Mucosa of descending colon (tissue), 3 donors: ENCODE measurements at regions not wholly inside any gene's neighbourhood (a gene's known extent, or its start where the extent isn't known, plus 50 kb on each side); places are given as distances from the start of the nearest gene placed in this dataset.
"Not testable (repeated sequence)": the region's sequence is repeated elsewhere in the genome, so short reads cannot be mapped to it uniquely, and the experiment has no call there.

Experiments
- ATAC-seq: fragments of 200-7000 bp; cut with Tn5 transposase; one replicate; pipeline ENCODE4 v1.9.1; 2020; ENCODE audit warnings: mild to moderate bottlenecking, moderate library complexity
- DNase-seq, 3 donors: peaks; one replicate each; pipeline ENCODE4 v3.0.0-alpha.2; 2020
- H3K36me3 ChIP-seq: fragments of 200-600 bp; one replicate; pipeline ENCODE4 v1.8.0; 2021; ENCODE audit warnings: low read depth, mild to moderate bottlenecking
- H3K4me1 ChIP-seq: fragments of 200-600 bp; one replicate; pipeline ENCODE4 v1.8.0; 2021; ENCODE audit warnings: low read depth, mild to moderate bottlenecking
- H3K4me3 ChIP-seq: fragments of 200-600 bp; one replicate; pipeline ENCODE4 v1.8.0; 2021; ENCODE audit warnings: mild to moderate bottlenecking
- H3K9me3 ChIP-seq: fragments of 200-600 bp; one replicate; pipeline ENCODE4 v1.8.0; 2021; ENCODE audit warnings: mild to moderate bottlenecking
- CTCF ChIP-seq: fragments of 200-600 bp; IDR thresholded peaks from one replicate; pipeline ENCODE4 v1.8.0; 2022; ENCODE audit warnings: antibody characterized with exemption, mild to moderate bottlenecking
- intact Hi-C, 2 donors: fragments of 100-400 bp; cut with DNase I in 1 of 2; cut with micrococcal nuclease in 1 of 2; formaldehyde crosslinking; loops; one replicate each; pipeline versions ENCODE4 v1.11.0 to v1.11.1; 2022; cut with DNase I, micrococcal nuclease
- donor health status: DM: no; HTN: no; CAD: no; lungs with moderate emphysema.
- donor health status: DM: no; HTN: no; CAD: no.
- donor health status: DM: no; HTN: yes; CAD: no.

GRCh38 chr21:15472108-15473040 is 257.4 kb upstream of the USP25 start:
- Histone ChIP-seq H3K4me1 (no peaks in the 10 kb centered on the region), H3K36me3 (no peaks in the 10 kb centered on the region), H3K4me3 (no peak overlapping the region), H3K9me3 (no peaks in the 10 kb centered on the region)
- DNase-seq (no peak), ATAC-seq (no peak)
- intact Hi-C loops: no loop called here
- TF ChIP-seq CTCF: no peak

- intact Hi-C loops, H3K4me3 ChIP-seq, H3K36me3 ChIP-seq, DNase-seq, ATAC-seq, H3K4me1 ChIP-seq, H3K9me3 ChIP-seq: not testable (repeated sequence)
Measured at GRCh38 chr21:15477773-15478172, 252.0 kb upstream of the USP25 start.

GRCh38 chr21:15480160-15480559 is 249.6 kb upstream of the USP25 start:
- DNase-seq (no peak), ATAC-seq (no peak)
- H3K4me3 ChIP-seq: no peak overlapping the region
- no peaks in the 10 kb centered on the region for H3K9me3 ChIP-seq
- TF ChIP-seq CTCF: no peak
- intact Hi-C loops: loop anchor here (10.0 kb wide), 2 partner anchors 345 to 615 kb away; no protein-coding TSS in a partner anchor
- no peaks in the 10 kb centered on the region for H3K4me1 ChIP-seq
- no peaks in the 10 kb centered on the region for H3K36me3 ChIP-seq

DNA sequence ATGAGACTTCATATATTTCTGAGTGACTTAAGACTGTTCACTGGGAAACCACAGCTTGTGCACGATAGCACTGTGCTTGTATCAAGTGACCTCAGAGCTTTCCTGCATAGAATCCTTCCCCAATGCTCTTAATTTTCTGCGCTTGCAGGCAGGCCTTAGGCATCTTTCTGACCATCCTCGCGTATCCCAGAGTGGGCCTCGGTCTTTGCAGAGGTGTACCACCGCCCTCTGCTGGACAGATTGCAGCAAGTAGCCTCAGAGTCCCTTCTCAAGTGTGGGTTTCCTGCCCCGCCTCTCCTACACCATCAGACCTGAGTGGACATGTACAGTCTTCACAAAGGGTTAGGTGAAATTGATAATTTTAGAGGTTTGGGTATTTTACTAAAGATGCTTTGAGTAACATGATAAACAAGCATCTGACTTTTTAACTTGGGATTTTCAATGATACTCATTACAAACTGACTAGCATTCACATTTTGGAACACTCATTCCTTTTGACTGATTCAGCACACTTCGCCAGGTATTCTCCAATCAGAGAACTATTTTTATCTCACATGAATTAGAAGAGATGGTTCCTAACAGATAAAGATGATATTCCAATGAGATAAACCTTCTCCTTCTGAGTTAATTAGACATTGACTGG is 246.5 kb upstream of the USP25 start:
- Histone ChIP-seq H3K4me3 (no peak overlapping the region), H3K4me1 (no peaks in the 10 kb centered on the region), H3K36me3 (no peaks in the 10 kb centered on the region), H3K9me3 (no peaks in the 10 kb centered on the region)
- intact Hi-C loops: loop anchor here (10.0 kb wide), 2 partner anchors 342 to 618 kb away; no protein-coding TSS in a partner anchor
- peak; percentile 89 for TF ChIP-seq CTCF
- ATAC-seq (peak; percentile 100), DNase-seq (peak; percentile 75 to 94 (median 87))

DNA sequence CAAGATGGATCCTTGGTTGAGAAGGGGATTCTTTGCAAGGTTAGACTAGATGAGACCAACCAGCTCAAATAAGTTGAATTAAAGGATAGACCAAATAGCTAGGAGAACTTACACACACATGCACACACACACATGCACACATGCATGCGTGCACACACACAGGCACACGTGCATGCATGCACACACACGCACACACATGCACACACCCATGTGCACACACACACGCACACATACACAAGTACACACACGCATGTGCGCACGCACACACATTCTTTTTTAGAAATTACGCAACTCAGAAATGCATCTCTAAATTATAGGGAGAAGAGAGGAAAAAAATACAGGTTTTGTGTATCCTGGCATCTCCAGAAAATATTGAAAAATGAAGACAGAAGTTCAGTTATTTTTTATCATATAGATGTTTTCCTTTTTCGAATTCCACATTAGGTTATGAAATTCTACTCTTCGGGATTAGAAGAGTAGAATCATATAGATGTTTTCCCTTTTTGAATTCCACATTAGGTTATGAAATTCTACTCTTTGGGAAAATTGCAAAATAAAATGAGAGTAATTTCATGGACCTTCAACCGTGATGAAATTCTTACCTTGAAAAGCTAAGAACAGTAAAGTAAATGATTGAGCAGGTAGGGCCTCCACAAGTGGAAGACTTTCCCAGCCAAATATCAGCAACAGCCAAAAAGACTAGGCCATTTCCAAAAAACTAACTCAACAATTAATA is 243.2 kb upstream of the USP25 start:
- ATAC-seq (no peak), DNase-seq (no peak)
- intact Hi-C loops: loop anchor here (10.0 kb wide), 2 partner anchors 338 to 622 kb away; no protein-coding TSS in a partner anchor
- TF ChIP-seq CTCF: no peak
- H3K9me3 ChIP-seq: no peaks in the 10 kb centered on the region
- H3K4me1 ChIP-seq: no peaks in the 10 kb centered on the region
- H3K4me3 ChIP-seq: no peak overlapping the region
- H3K36me3 ChIP-seq: no peaks in the 10 kb centered on the region
